ENCODE measurements at regions not wholly inside any gene's neighbourhood (a gene's known extent, or its start where the extent isn't known, plus 50 kb on each side); places are given as distances from the start of the nearest gene placed in this dataset.

DNA sequence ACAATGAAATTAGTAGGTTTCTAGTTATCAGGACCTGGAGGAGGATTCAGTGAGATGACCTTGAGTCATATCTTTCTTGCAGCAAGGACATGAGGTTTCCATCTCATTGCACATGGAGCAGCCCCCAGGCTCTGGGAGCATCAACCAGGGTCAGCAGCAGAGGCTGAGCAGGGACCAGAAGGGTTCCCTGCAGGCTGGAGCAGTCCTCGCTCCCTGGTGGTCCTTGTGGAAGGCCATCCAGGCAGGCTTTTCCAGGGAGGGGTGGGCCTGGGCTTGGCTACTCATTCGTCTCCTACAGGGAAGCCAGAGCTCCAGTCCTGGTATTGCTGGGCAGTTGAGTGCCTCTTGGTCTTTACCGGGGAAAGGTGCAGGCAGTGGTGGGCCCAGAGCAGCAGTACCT lies 587.5 kb downstream of the GLRX3 start:
- no peak for DNase-seq

DNA sequence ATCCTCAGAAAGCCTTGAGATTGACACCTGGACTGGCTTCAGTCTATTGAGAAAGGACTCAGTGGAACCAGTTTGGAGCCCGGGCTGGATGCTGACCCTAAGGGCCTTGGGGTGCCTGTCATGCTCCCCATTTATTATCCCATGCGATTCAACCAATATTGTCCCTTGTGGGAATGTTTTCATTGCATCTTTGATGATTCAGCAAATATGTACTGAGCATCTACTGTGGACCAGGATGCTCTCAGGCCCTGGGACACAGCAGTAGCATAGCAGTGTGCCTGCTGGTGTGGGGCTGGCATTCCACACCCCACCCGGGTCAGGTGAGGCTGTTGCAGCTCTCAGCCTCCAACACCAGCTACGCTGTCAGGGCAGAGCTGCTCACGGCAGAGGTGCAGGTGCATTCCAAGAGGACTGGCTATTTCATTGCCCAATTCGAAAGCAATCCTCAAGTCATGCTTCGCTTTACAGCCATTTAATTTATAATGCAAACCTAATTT lies 586.0 kb downstream of the TCERG1L start:
- no peak for DNase-seq

DNA sequence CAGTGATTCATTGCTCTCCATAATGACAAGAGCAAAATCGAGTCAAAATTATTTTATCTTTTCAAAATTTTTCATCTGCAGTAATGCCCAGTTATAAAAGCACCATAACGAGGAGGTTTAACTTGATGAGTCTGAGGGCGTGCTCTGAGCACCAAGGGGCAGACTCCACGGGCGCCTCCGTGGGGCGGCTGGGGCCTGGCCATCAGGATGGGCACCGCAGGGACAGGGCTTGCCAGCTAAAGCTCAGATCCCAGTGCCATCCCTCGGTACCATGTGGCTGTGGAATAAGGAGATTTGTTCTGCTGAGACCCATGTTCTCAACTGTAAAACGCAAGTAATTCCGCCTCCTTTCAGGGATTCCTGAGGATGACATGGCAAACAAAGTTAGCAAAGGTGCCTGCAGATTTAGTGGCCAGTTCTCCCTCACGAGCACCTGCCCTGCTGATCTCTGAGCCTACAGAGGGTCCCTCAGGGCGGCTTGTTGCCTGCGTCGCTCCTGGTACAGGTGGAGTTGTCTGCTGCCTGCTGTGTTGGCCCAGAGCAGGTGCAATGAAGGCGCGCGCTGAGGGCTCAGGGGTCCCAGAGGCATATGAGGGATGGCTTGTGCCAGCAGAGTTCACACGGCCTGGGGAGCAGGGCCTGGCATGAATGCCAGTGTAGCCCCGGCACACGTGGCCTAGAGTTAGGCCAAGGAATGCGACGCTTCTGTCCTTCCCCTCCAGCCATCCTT lies 584.4 kb downstream of the TCERG1L start:
- no peak for DNase-seq

DNA sequence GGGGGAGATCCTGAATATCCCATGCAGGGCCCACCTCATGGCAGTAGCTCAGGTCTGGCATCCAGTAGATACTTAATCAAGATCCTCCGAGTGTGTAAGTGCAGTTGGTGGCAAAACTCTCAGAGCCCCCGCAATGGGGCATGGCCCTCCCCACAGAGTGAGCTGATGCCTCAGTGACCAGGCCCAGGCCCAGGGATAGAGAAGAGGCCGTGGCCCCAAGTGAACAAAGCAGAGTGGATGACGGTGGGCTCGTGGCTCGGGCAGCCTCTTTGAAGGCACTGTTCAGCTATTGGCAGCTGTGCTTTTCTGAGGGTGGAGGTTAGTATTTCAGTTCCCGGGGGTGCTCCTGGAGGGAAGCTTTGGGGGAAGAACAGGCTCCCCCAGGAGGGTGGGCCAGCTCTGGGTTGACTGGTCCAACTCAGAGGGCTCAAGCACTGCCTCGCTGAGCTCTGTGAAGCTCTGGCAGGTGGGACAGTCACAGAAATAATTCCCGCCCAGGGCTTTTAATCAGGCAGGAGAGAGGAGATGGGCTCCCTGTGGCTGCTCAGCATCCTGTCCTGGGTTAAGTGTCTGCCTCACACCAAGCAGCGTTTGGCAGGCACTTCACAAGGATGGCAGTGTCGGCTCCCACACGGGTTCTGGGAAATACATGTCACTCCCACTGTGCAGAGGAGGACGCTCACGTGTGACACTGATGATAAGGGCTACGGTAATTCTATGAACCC lies 583.6 kb downstream of the TCERG1L start:
- no peak for DNase-seq

DNA sequence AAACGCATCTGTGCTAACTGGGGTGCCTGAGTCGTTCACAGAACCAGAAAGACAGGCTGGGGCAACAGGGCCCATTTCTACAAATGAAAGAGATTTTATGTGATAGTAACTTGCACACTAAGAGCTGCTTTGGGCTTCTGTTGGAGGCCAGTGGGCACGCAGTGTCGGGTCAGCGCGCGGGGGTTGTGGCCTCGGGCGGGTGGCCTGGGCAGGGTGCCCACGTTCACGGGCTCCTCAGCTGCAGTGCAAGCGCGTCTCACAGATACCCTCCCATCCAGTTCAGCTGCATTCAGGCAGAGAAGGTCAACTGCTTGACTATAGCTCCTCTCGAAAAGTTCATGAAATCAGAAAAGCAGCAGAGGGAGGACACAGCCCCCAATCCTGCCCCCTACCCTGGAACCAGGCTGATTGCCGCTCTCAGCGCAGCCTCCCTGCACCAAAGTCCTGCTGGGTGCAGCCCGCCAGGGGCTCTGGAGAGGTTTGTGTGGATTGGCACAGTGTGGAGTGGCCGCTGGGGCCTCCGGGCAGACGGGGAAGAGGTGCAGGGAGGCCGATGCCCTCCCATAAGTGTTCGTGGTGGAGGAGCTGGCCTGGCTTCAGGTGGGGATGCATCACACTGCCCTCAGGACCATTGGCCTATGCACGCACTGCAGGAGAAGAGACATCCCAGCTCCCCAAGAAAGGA lies 582.8 kb downstream of the TCERG1L start:
- DNase-seq: no peak

DNA sequence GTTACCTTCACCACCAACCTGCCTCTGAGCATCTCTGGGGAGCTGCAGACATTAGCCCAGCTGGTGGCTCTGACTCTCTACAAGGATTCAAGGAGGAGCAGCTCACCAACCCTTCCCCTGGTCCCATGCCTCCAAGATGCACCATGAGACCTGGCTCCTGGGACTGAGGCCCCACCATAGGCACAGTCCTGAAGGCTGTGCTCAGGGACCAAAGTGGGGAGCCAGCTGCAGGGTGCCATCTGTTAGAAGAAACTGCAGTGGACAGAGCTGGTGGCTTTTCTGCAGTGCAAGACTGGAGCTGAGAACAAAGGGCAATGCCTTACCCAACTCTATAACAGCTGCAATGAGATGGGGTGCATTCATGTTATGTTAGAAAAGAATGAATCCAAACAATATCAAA lies 581.6 kb downstream of the TCERG1L start:
- no peak for DNase-seq

DNA sequence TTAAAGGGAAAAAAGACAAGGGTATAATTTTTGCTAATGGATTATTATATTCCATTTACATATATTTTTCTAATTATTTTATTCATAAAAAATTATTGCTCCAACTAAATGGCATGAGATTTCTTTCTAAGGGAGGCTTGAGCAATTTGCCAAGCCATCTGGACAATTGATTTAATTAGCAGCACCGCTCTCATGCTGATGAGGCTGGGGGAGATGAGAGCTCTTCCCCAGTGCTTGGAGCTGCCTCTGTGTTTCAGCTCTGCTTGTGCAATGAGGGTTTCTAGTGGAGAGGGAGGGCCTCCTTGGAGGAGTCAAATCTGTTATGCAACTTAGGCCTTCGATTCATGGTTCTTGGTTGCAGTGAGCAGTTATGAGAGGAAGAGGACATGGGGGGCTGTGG lies 574.3 kb downstream of the TCERG1L start:
- DNase-seq: no peak

DNA sequence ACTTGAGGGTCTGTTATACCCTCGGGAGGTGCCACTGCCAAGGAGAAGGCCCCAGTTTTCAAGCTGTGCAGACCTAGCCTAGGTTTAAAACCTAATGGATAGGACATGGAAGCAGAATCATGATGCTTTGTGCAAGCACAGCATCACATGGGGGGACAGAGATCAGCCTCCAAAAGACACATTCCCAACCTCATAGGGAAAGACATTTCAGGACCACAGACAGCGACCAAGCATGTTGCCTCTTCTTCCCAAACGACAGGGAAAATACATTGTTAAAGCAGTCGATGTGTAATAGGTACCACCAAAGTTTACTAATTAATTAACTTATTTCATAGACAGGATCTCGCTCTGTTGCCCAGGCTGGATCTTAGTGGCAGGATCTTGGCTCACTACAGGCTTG lies 573.9 kb downstream of the TCERG1L start:
- DNase-seq: peak; percentile 85

DNA sequence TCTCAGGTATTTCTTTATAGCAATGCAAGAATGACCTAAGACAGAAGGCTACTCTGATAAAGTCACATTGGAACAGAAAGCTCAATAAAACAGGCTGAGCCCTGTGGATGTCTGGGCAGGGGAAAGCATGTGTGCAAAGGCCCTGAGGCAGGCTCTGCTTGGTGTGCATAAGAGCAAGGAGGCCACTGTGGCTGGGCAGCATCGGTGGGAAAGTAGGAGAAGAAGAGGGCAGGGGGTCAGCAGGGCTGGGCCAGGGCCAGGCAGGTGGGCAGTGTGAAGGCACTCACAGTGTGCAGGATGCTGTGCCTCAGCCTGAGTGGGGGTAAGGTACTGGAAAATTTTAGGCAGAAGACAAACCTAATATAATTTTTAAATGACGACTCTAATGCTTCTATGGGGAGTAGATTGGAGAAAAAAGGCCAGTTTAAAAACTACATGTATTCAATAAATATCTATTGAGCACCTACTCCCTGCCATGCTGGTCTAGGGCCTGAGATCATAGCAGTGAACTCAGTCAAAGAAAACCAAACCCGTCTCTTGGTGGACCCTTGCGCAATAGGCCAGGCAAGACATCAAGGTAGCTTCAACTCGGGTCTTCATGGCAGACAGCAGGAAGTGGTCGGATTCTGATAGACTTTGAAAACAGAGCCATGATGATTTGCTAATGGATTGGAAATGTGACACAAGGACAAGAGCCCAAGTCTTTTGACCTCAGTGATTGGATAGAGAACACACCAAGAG lies 572.3 kb downstream of the TCERG1L start:
- DNase-seq: no peak

DNA sequence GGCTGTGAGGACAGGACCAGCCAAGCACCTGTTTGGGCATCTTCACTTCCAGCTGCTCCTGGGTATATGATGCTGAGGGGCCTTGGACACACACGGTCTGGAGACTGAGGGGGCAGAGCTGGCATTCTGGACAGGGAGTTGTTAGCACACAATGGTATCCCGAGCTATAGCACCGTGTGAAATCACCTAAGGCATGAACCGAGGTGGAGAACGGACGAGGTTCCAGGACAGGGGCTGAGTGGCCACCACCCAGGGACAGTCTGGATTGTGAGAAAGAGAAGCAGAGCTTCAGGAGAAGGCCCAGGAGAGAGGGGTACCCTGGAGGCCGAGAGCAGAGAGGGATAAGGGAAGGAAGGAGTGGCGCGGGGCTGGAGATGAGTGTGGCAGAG lies 571.8 kb downstream of the TCERG1L start:
- no peak for DNase-seq

DNA sequence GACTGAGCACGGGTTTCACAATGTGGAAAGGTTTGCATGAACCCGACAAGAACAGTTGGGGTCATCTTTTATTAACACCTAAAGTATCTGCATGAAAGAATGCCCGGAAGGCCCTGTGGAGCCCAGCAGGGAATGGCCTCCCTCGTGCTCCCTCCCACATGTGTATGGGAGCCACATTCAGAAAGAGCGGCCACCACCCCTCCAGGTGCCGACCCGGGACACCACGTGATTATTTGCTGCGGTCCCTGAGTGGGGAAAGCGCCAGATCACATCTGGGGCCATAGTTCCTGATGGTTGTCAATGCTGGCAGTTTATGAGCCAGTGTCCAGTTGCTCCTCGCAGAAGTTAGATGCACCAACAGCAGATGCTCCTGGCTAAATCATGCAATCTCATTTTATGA lies 571.4 kb downstream of the TCERG1L start:
- DNase-seq: no peak

DNA sequence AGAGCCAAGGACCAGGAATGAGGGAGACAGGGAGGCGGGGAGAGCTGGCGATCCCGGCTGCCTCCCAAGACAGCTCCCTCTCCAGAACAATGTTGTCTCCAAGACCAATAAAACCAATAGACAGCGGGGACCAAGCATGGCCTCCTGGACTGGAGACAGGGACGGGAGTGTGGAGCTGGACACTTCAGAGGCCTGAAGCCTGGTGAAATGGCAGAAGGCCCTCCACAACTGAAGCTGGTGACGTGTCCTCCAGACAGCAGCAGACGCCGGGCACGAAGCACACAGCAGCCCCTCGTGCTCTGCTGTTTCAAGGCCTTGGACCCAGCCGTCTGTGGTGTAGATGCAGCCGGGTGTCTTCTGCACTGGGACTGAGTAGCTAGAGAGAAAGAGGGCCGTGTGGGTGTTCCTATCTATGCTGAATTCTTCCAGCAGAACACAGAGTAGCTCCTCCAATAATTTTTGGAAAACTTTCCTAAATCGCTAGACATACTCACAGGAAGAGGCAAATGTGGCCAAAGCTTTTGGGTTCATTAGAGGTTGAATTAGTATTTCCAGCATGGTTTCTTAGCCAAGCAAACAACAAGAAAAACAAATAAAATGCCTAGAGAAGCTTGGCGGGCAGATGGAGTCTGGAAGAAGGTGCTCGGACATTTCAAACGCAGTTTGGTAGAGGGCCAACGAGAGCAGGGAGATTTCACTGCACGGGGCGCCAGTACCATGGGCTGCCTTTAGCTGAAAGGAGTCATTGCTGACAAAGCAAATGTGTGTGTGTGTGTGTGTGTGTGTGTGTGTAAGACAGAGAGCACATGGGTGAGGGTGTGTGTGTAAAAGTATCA lies 570.4 kb downstream of the TCERG1L start:
- no peak for DNase-seq

DNA sequence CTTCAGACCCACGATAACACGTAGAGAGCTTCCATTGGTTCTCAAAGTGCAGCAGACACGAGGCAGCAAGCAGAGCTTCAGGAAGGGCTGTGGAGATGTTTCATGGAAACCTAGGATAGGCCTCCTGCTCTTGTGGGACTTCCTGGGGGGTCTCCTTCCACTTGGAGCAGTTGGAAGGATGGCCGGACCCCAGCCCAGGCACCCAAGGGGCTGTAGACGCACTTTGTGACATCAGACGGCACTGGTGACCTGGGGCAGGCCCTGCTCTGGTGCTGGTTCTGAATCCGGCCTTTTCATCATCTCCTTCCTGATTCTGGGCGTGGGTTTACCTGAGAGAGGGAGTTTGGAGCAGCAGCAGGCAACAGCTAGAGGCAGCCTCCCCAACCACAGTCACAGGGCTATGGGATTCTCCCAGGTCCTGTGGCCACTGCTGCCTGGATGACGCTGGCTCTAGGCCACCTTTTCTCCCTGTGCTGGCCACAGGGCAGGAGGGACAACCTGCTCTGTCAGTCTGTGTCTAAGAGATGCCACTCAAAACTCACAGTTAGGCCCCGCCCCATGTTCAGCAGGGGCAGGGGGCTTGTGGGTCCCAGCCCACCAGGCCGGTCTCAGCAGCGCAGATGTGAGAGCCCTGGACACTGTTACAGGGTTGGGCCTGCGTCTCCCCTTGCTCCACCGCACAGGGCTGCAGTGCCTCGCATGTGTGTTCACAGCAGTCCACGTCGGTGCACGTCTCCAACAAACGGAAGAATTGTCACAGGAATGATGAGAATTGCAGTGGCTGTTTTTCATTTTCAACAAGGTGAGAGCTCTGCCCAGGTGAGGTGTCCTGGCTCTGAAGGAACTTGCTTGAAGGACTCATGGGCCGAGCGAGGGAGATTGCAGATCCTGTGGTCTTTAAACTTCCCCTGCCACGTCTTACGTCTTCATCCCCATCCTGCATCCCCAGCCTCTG lies 569.3 kb downstream of the TCERG1L start:
- DNase-seq: no peak

DNA sequence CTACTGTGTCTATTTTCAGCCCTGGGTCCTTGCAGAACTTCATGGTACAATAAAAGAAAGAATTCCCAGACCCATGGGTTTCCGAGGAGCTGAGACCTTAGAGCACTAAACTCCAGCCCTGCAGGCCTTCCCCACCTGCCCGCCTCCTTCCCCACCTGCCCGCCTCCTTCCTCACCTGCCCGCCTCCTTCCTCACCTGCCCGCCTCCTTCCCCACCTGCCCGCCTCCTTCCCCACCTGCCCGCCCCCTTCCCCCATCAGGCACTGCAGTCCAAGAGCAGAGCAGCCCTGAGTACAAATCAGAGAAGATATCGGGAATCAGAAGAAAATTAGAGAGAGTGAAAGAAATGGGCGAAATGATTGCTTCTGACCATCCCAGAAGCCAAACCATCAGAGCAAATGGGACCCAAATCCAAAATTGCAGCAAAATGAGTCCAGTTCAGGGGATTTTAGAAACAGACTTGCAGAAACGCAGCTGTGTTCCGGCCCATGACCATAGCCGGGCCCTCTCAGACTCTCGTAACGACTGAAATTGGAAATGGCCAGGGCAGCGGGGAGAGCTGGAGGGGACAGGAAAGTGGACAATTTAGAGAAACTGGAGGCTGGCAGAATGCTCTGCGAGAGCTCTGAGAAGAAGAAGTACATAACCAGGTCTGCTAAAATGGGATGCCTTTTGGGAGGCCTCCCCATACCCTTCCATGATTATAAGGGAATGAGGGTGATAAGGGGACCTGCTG lies 568.4 kb downstream of the TCERG1L start:
- no peak for DNase-seq

DNA sequence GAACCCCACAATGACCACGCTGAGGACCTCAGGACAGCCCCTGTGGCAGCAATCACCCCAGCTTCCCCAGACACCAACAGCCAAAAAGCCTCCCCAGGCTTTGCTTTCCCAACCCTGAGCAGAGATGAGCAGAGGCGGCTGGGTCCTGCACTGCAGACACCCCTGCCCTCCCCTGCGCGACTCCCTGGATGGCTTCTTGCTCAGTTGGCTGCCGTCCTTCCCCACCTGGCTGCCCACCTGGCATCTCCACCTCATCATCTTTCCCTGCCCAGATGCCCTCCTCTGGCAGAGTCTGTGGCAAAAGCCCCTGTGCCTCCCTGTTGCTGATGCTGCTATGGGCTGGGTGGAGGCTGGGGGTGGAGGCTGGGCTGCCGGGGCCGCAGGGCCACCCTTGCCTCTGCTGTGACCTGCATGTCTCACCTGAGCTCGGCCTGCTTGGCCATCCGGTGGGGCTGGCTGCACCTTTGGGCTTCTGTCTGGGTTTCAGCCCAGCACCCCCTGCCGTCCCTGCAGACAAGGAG lies 567.7 kb downstream of the TCERG1L start:
- DNase-seq: no peak

DNA sequence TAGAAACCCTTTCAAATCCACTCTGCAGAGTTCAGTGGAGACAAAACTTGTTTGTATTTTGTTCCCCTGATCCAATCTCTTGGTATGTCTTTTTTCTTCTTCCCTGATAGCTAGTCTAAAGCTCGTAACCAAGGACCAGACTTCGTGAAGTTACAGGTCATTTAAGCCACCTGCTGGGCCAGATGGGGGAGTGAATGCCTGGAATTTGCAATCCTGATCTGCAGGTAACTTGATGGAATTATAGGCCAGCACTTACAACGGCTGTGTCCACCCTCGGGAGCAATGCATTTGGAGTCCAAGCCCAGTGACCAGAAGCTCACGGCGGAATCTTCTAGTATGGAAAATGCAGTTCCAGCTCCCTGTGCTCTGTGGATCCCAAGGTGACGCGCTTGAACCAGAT lies 566.9 kb downstream of the TCERG1L start:
- DNase-seq: no peak

DNA sequence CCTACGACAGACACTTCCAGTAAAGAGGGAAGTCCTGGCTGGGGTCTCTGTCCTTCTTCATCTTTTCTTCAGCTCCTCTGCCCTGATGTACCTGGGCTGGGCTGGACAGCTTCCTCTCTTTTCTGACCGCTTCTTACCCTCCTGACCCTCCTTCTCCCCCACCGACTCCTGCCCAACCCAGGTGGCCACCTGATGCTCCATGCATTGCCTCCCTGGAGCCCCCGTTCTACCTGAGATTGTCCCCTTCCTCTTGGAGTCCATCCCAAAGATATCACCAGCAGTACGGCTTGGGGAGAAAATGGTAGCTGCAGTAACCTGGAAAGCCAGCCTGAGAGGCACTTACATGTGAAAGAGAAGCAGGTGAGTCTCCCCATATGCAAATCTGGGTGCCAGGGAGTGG lies 566.3 kb downstream of the TCERG1L start:
- no peak for DNase-seq

DNA sequence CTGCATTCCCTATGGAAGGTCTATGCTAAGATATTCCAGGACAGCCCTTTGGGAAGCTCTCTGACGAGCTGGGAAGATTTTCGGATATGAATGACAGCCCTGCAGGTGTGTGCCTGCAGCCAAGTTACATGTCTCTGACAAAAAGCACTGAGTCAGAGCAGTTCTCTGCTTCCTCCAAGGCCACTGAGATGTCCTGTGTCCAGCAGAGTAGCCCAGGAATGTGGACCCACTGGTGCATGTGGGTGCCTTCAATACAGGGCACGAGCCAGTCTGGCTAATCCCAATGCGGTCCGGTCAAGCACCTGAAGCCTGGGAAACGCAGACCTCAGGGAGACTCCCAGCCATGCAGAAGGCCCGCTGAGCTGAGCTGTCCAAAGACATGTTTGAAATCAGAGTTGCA lies 565.7 kb downstream of the TCERG1L start:
- no peak for DNase-seq

DNA sequence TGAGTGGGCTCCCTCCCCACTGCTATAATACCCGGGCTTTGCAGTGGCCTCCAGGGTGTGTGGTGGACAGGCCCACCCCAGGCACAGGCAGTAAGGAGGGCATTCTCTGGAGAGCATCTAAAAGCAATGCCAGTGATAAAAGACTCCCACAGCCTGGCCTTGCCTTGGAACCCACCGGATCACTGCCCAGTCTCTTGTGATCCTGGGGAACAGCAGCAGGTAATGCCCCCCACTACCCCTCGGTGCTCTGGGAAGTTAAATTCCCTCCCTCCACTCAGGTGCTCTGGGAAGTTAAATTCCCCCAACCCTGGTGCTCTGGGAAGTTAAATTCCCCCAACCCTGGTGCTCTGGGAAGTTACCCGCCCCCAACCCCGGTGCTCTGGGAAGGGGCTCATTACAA lies 565.2 kb downstream of the TCERG1L start:
- DNase-seq: no peak

DNA sequence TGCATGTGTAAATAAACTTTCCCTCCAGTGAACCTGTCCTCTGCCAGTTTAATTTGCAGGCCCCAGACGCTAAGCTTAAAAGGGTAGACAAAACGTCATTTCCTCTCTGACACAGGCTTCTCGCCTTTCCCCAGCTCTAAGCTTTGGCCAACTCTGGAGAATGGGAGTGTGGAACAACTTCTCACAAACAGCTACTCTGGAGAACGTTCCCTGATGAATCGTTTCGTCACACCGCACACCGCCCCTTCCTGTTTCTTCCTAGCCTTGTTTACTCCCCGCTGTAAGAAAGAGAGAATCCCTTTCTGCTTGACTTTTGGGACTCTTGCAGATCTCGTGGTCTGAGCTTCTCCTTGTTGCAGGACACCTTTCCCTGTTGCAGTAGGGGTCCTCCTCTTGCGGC lies 564.2 kb downstream of the TCERG1L start:
- DNase-seq: peak; percentile 27
